ENCODE measurements at regions not wholly inside any gene's neighbourhood (a gene's known extent, or its start where the extent isn't known, plus 50 kb on each side); places are given as distances from the start of the nearest gene placed in this dataset.

- H3K36me3 Mint-ChIP-seq: peaks cover under 1% of the 10 kb centered on the region
- H3K9me3 Mint-ChIP-seq: no peaks in the 10 kb centered on the region
- H3K27ac Mint-ChIP-seq: no peak overlapping the region
- H3K9ac ChIP-seq: no peak overlapping the region
- no peak overlapping the region for H3K4me2 ChIP-seq
- H3K36me3 ChIP-seq: no peaks in the 10 kb centered on the region
- no peak overlapping the region for H3K4me3 Mint-ChIP-seq
- no peak for DNase-seq (ENCODE audit: low spot score)
- no peaks in the 10 kb centered on the region for H3F3A ChIP-seq (ENCODE audit: low read depth)
- H3K4me3 ChIP-seq: no peak overlapping the region
- no peaks in the 10 kb centered on the region for H3K4me1 ChIP-seq
- no peaks in the 10 kb centered on the region for H3K79me2 ChIP-seq (ENCODE audit: low read depth)
- H3K27me3 ChIP-seq: no peaks in the 10 kb centered on the region
- no peaks in the 10 kb centered on the region for H3K9me3 ChIP-seq (ENCODE audit: low read depth)
- no peak overlapping the region for H2AFZ ChIP-seq (replicated peaks)
- no peak overlapping the region for H3K27ac ChIP-seq
- peaks cover 4% of the 10 kb centered on the region for H3K27me3 Mint-ChIP-seq (ENCODE audit: insufficient read depth, low read depth)
- no peaks in the 10 kb centered on the region for H3K4me1 Mint-ChIP-seq
- TF ChIP-seq EZH2 (IDR thresholded peaks at IDR 0.05) (no peak), EZH2phosphoT487 (IDR thresholded peaks at IDR 0.05) (no peak)
- TF ChIP-seq, protein P1, sequence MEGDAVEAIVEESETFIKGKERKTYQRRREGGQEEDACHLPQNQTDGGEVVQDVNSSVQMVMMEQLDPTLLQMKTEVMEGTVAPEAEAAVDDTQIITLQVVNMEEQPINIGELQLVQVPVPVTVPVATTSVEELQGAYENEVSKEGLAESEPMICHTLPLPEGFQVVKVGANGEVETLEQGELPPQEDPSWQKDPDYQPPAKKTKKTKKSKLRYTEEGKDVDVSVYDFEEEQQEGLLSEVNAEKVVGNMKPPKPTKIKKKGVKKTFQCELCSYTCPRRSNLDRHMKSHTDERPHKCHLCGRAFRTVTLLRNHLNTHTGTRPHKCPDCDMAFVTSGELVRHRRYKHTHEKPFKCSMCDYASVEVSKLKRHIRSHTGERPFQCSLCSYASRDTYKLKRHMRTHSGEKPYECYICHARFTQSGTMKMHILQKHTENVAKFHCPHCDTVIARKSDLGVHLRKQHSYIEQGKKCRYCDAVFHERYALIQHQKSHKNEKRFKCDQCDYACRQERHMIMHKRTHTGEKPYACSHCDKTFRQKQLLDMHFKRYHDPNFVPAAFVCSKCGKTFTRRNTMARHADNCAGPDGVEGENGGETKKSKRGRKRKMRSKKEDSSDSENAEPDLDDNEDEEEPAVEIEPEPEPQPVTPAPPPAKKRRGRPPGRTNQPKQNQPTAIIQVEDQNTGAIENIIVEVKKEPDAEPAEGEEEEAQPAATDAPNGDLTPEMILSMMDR (IDR thresholded peaks at IDR 0.05): no peak
- H4K20me1 ChIP-seq (ENCODE audit: low read depth): no peaks in the 10 kb centered on the region
Measured at GRCh38 chr6:22670605-22671004, 101.2 kb downstream of the HDGFL1 start.

GRCh38 chr6:22673474-22673873 lies 104.1 kb downstream of the HDGFL1 start:
- Histone ChIP-seq H3K4me2 (no peak overlapping the region), H3K4me3 (no peak overlapping the region), H2AFZ (replicated peaks) (no peak overlapping the region), H3K27me3 (no peaks in the 10 kb centered on the region), H4K20me1 (ENCODE audit: low read depth) (no peaks in the 10 kb centered on the region), H3K27ac (no peak overlapping the region), H3K79me2 (ENCODE audit: low read depth) (no peaks in the 10 kb centered on the region), H3K9ac (no peak overlapping the region), H3K36me3 (no peaks in the 10 kb centered on the region), H3K9me3 (ENCODE audit: low read depth) (no peaks in the 10 kb centered on the region), H3F3A (ENCODE audit: low read depth) (no peaks in the 10 kb centered on the region), H3K4me1 (no peaks in the 10 kb centered on the region)
- Mint-ChIP-seq H3K27me3 (ENCODE audit: insufficient read depth, low read depth) (peaks cover 4% of the 10 kb centered on the region), H3K36me3 (peaks cover 2% of the 10 kb centered on the region), H3K4me3 (no peak overlapping the region), H3K9me3 (no peaks in the 10 kb centered on the region), H3K4me1 (no peaks in the 10 kb centered on the region), H3K27ac (no peak overlapping the region)
- TF ChIP-seq EZH2 (IDR thresholded peaks at IDR 0.05) (no peak), EZH2phosphoT487 (IDR thresholded peaks at IDR 0.05) (no peak)
- TF ChIP-seq, protein P1 (IDR thresholded peaks at IDR 0.05): no peak
- no peak for DNase-seq (ENCODE audit: low spot score)

DNA sequence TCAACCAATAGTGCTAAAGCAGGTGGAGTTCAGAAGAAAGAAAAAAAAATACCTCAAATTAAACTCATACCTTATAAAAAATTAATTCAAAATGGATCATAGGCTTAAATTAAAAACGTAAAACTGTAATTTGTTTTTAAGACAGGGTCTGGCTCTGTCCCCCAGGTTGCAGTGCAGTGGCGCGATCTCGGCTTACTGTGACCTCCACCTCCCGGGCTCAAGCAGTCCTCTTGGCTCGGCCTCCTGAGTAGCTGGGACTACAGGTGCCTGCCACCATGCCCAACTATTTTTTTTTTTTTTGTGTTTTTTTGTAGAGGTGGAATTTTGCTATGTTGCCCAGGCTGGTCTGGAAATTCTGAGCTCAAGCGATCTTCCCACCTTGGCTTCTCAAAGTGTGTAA lies 111.6 kb downstream of the HDGFL1 start:
- Histone ChIP-seq H3K4me3 (no peak overlapping the region), H3K4me2 (no peak overlapping the region), H3K79me2 (ENCODE audit: low read depth) (no peaks in the 10 kb centered on the region), H3K27me3 (no peaks in the 10 kb centered on the region), H3K9ac (no peak overlapping the region), H4K20me1 (ENCODE audit: low read depth) (no peaks in the 10 kb centered on the region), H3F3A (ENCODE audit: low read depth) (no peaks in the 10 kb centered on the region), H2AFZ (replicated peaks) (no peak overlapping the region), H3K36me3 (no peaks in the 10 kb centered on the region), H3K27ac (no peak overlapping the region), H3K4me1 (no peaks in the 10 kb centered on the region), H3K9me3 (ENCODE audit: low read depth) (no peaks in the 10 kb centered on the region)
- Mint-ChIP-seq H3K27ac (no peak overlapping the region), H3K4me3 (no peak overlapping the region), H3K9me3 (no peaks in the 10 kb centered on the region), H3K4me1 (no peaks in the 10 kb centered on the region), H3K27me3 (ENCODE audit: insufficient read depth, low read depth) (no peaks in the 10 kb centered on the region), H3K36me3 (peaks cover 2% of the 10 kb centered on the region)
- DNase-seq (ENCODE audit: low spot score): no peak
- TF ChIP-seq, protein P1 (IDR thresholded peaks at IDR 0.05): no peak
- no peak for TF ChIP-seq EZH2 (IDR thresholded peaks at IDR 0.05)
- no peak for TF ChIP-seq EZH2phosphoT487 (IDR thresholded peaks at IDR 0.05)

All from neural progenitor cell (in vitro differentiated cells).